Stimulated activated naive B cell treated with anti-CD40 and anti-IgM and Interleukin-4, amounts not matched to agents 10 μg/mL and 1 μg/mL and 100 μg/mL, for 72 hours (primary cell): ENCODE measurements at regions not wholly inside any gene's neighbourhood (a gene's known extent, or its start where the extent isn't known, plus 50 kb on each side); places are given as distances from the start of the nearest gene placed in this dataset.

Experiments
- ATAC-seq, 2 donors: fragments of 150-1000 bp; cut with Tn5 transposase; replicated peaks; 2 replicates each; pipeline ENCODE4 v1.10.0; 2021; ENCODE audit warnings: moderate library complexity in 1 of 2
- DNase-seq: peaks from one replicate; pipeline ENCODE4 v3.0.0; 2021
- H3K27ac Mint-ChIP-seq: one replicate; pipeline ENCODE4 v1.8.0; 2022; ENCODE audit warnings: mild to moderate bottlenecking, mixed read lengths
- H3K27me3 Mint-ChIP-seq, 2 donors: one replicate each; pipeline ENCODE4 v1.8.0; 2022; ENCODE audit warnings: mixed read lengths in 2 of 2
- H3K36me3 Mint-ChIP-seq, 2 donors: one replicate each; pipeline ENCODE4 v1.8.0; 2022; ENCODE audit warnings: mixed read lengths in 2 of 2, mild to moderate bottlenecking in 1 of 2
- H3K4me1 Mint-ChIP-seq, 2 donors: one replicate each; pipeline ENCODE4 v1.8.0; 2022; ENCODE audit warnings: mixed read lengths in 2 of 2, mild to moderate bottlenecking in 1 of 2
- H3K4me3 Mint-ChIP-seq, 2 donors: one replicate each; pipeline ENCODE4 v1.8.0; 2022; ENCODE audit warnings: mild to moderate bottlenecking in 2 of 2, mixed read lengths in 2 of 2, moderate library complexity in 1 of 2
- H3K9me3 Mint-ChIP-seq, 2 donors: one replicate each; pipeline ENCODE4 v1.8.0; 2022; ENCODE audit warnings: mixed read lengths in 2 of 2, mild to moderate bottlenecking in 1 of 2

DNA sequence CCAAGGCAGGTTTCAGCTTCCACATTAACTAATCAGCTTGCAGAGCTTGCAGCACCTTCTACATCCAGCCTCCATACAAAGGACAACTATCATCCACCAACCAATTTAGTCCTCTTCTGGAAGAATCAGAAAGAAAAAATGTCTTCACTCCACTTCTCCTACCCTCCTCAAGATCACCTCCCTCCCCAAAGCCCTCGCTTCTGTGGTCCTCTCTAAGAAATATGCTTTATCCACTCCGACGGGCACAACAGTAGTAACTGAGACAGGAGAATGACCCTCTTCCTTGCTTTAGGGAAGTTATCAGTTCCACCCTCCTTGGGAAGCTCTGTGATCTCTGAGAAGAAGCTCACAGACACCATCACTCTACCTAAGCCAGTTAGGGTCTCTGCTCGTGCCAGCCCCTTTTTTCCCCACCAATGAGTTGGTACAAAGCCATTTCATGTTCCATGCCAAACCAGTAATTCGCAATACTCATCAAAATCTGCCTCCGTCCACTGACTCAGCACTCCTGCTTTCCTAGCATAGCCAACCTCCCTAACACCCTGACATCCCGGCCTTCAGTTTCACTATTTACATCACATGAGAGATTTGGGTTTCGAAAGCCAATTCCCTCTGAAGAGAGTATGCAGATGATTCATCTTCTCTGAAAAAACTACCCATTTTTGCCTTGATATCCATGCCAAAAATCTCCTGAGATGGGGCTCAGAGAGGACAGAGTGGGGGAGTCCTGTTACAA is 114.1 kb upstream of the PKDCC start:
- Mint-ChIP-seq H3K4me3 (no peak overlapping the region), H3K9me3 (no peaks in the 10 kb centered on the region), H3K4me1 (no peaks in the 10 kb centered on the region), H3K27ac (no peak overlapping the region), H3K27me3 (peaks cover 15% of the 10 kb centered on the region in 2 donors), H3K36me3 (no peaks in the 10 kb centered on the region)
- DNase-seq (no peak), ATAC-seq (no peak)

DNA sequence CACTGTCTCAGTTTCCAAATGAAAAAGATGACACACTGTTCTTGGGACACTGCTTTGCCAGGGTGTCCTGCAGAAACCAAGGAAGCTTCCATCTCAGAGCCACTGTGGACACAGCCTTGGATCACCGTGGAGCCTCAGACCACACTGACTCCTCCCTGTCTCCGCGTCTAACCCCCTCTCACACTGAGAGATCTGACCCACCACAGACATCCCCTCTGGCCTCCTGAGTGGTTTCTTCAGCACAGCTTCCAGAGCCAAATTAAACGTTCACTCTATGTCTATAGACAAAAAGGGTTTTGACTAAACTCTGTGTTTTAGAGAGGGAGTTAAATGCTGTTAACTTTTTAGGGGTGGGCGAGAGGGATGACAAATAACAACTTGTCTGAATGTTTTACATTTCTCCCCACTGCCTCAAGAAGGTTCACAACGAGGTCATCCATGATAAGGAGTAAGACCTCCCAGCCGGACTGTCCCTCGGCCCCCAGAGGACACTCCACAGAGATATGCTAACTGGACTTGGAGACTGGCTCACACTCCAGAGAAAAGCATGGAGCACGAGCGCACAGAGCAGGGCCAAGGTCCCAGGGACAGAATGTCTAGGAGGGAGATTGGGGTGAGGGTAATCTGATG is 113.4 kb upstream of the PKDCC start:
- peaks cover 18 to 20% of the 10 kb centered on the region in 2 donors for H3K27me3 Mint-ChIP-seq
- H3K4me3 Mint-ChIP-seq = no peak overlapping the region
- no peaks in the 10 kb centered on the region for H3K36me3 Mint-ChIP-seq
- no peaks in the 10 kb centered on the region for H3K9me3 Mint-ChIP-seq
- no peaks in the 10 kb centered on the region for H3K4me1 Mint-ChIP-seq
- DNase-seq (no peak), ATAC-seq (no peak)
- H3K27ac Mint-ChIP-seq = no peak overlapping the region

DNA sequence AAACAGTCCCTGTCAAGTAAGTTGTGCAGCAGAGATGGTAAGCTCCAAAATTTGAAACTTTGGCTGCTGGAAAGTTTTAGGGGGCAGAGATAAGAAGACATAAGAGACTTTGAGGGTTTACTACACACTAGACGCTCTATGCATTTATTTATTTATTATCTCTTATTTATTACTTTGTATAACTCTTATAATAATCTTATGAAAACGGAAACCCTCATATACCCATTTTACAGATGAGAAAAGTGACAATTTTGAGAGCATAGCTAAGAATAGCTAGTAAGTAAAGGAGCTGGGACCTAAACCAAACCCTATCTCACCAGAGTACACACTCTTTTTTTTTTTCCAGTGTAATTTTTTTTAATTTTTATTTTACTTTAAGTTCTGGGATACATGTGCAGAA is 112.8 kb upstream of the PKDCC start:
- no peak overlapping the region for H3K27ac Mint-ChIP-seq
- DNase-seq = no peak
- no peaks in the 10 kb centered on the region for H3K9me3 Mint-ChIP-seq
- peaks cover 22 to 23% of the 10 kb centered on the region in 2 donors for H3K27me3 Mint-ChIP-seq
- H3K4me3 Mint-ChIP-seq = no peak overlapping the region
- H3K36me3 Mint-ChIP-seq = no peaks in the 10 kb centered on the region
- ATAC-seq = no peak
- H3K4me1 Mint-ChIP-seq = no peaks in the 10 kb centered on the region

DNA sequence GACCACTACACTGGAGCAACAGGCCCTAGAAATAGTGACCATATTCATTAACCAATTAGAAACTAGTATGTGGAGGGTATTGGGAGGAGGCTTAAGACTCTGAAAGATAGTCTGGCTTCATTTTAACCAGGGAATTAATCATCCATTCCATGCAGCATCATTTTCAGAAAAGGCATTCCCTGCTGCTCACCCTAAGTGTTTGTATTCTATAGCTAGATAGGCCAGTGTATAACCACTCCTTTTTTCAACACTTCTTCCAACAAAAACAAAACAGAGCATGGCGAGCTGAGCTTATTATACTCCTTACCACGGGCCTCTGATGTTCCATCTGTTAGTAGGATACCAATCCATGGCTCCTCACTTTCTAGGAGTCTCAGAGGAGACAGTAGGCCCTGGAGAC is 112.0 kb upstream of the PKDCC start:
- no peak overlapping the region for H3K4me3 Mint-ChIP-seq
- no peaks in the 10 kb centered on the region for H3K36me3 Mint-ChIP-seq
- peaks cover 0 to 1% of the 10 kb centered on the region in 2 donors for H3K9me3 Mint-ChIP-seq
- ATAC-seq (no peak), DNase-seq (no peak)
- H3K27ac Mint-ChIP-seq = no peak overlapping the region
- no peaks in the 10 kb centered on the region for H3K4me1 Mint-ChIP-seq
- peaks cover 22 to 24% of the 10 kb centered on the region in 2 donors for H3K27me3 Mint-ChIP-seq

DNA sequence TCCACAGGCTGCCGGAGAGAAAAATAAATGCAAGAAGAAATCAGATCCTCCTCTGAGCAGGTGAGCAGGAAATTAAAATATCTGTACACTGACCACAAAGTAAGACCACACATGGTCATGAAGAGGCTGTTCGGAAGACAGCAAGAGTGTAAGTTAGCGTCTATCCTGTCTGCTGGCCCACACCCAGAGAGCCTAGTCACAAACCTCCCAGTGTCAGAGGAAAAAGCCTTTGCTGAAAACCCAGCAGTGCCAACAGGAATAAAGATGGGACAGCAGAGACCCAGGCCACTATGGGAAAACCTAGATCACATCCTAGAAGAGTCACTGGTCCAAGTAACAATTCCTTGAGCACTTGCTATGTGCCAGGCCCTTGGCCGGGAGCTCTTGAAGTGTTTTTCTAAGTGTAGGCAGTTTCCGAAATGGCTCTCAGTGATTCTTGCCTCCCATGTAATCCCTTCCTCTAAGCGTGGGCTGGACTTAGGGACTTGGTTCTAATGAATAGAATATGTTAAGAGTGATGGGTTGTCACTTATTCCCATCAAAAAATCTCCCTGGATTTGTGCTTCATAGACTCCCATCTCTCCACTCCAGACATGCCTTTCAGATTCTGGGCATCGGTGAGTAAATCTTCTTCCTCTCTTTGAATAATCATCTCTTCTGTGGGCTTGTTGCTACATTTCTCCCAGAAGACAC is 110.9 kb upstream of the PKDCC start:
- no peak overlapping the region for H3K4me3 Mint-ChIP-seq
- peaks cover 0 to 1% of the 10 kb centered on the region in 2 donors for H3K9me3 Mint-ChIP-seq
- peak overlapping the region; percentile 26 for H3K27ac Mint-ChIP-seq
- no peaks in the 10 kb centered on the region for H3K36me3 Mint-ChIP-seq
- H3K4me1 Mint-ChIP-seq = no peaks in the 10 kb centered on the region
- ATAC-seq = no peak
- DNase-seq = no peak
- H3K27me3 Mint-ChIP-seq = peaks cover 21 to 24% of the 10 kb centered on the region in 2 donors

DNA sequence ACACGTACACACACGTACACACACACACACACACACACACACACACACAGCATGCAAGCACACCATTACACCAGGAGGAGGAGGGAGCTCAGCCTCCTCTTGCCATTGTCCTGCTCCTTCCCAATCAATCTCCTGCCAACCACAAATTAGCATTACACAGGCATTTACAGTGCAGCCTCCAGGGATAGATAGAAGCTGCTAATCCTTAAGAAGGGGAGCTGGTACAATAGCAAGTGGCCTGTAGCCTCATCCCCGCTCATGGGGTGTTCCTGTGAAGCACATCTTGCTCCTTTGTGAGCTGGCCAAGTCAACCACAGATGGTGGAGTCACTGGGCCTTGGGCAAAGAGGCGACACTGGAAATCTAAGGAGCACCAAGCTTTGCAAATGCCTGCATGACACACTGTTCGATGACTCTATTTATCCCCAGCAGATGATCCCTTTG is 110.3 kb upstream of the PKDCC start:
- peaks cover 0 to 1% of the 10 kb centered on the region in 2 donors for H3K9me3 Mint-ChIP-seq
- no peaks in the 10 kb centered on the region for H3K36me3 Mint-ChIP-seq
- H3K27me3 Mint-ChIP-seq = peaks cover 18 to 22% of the 10 kb centered on the region in 2 donors
- ATAC-seq = no peak
- no peak overlapping the region for H3K4me3 Mint-ChIP-seq
- no peak for DNase-seq
- no peaks in the 10 kb centered on the region for H3K4me1 Mint-ChIP-seq
- no peak overlapping the region for H3K27ac Mint-ChIP-seq

DNA sequence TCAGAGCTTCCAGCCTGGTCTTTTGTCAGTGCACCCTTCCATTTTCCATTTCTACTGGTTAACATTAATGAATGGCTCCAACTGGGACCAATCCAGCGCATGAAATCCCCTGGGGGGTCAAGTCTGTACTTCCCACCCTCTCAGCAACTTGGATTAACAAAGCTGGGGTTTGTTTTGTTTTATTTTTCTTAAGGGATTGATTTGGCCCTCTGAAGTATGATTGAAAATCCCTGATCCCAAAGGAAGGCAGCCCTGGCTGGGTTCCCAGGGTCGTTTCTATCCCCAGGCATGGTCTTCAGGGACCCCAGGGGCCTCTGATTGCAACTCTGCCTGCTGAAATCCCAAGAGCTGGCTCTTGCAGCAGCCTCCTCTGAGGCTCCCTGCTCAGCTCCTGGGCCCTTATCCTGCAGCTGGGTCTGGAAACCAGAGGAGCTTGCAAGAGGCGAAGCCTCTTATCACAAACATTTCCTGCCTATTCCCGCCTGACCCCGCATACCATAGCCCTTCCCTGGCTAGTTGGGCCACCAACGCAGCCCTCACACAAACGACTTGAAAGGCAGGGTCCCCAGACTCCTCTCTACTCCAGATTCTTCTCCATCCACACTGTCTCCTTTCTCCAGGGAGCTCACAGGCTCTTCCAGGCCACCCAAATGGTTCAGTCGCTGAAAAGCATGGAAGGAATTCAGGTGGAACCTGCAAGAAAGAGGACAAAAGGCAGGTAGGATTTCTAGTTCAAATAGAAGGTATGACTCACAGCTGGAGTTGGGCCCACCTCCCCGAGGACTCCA is 109.7 kb upstream of the PKDCC start:
- peaks cover 17 to 22% of the 10 kb centered on the region in 2 donors for H3K27me3 Mint-ChIP-seq
- H3K4me1 Mint-ChIP-seq = no peaks in the 10 kb centered on the region
- no peak overlapping the region for H3K27ac Mint-ChIP-seq
- no peaks in the 10 kb centered on the region for H3K36me3 Mint-ChIP-seq
- DNase-seq (no peak), ATAC-seq (no peak)
- H3K9me3 Mint-ChIP-seq = peaks cover 0 to 1% of the 10 kb centered on the region in 2 donors
- no peak overlapping the region for H3K4me3 Mint-ChIP-seq

DNA sequence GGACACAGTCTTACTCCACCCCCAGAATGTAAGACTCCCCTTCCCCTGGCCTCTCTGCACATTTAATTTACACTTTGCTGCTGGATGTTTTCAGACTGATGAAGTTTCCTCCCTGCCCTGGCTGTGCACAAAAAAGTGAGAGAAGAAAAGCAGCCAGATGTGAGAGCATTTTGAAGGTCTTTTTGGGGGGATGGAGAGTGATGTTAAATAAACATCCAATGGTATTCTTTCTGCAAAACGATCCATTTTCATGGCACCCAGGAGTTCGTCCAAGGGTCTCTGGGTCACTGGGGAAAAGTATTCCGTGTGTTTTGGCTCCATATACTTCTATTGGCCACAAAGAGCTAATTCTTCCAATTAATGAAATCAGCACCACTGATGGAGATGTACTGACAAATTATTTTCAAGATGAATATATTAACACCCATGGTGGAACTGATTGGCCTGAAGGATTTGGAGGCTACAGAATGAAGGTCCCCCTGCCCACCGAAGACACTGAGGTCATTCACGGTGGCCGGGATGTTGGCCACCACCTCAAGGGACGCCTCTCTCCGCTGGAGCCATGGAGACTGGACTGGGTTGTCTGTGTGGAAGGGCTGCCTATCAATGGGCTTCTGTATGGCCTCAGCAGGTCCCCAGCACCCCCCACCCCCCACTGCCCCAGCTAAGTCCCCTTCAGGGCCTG is 107.6 kb upstream of the PKDCC start:
- no peak overlapping the region for H3K27ac Mint-ChIP-seq
- peaks cover 25 to 27% of the 10 kb centered on the region in 2 donors for H3K27me3 Mint-ChIP-seq
- H3K4me3 Mint-ChIP-seq = no peak overlapping the region
- H3K4me1 Mint-ChIP-seq = peaks cover 0 to 1% of the 10 kb centered on the region in 2 donors
- H3K9me3 Mint-ChIP-seq = peaks cover 0 to 2% of the 10 kb centered on the region in 2 donors
- no peaks in the 10 kb centered on the region for H3K36me3 Mint-ChIP-seq
- no peak for DNase-seq
- ATAC-seq = no peak

DNA sequence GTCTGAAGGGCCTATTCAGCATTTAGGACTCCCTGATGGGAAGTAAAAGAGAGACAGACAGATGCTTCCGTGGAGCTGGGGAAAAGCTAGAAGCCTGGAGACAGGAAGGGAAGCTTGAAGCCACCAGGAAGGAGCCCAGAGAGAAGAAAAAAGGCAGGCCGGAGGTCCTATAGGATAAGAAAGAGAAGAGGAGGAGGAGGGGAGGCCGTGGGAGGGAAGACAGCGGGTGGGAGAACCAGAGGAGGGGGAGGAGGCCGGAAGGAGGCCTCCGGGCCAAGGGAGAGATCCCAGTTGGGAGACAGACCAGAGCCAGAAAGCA is 107.1 kb upstream of the PKDCC start:
- H3K9me3 Mint-ChIP-seq = peaks cover 0 to 5% of the 10 kb centered on the region in 2 donors
- DNase-seq (no peak), ATAC-seq (no peak)
- no peak overlapping the region for H3K4me3 Mint-ChIP-seq
- peaks cover 0 to 1% of the 10 kb centered on the region in 2 donors for H3K4me1 Mint-ChIP-seq
- H3K27ac Mint-ChIP-seq = no peak overlapping the region
- H3K36me3 Mint-ChIP-seq = no peaks in the 10 kb centered on the region
- peaks cover 25 to 32% of the 10 kb centered on the region in 2 donors for H3K27me3 Mint-ChIP-seq

DNA sequence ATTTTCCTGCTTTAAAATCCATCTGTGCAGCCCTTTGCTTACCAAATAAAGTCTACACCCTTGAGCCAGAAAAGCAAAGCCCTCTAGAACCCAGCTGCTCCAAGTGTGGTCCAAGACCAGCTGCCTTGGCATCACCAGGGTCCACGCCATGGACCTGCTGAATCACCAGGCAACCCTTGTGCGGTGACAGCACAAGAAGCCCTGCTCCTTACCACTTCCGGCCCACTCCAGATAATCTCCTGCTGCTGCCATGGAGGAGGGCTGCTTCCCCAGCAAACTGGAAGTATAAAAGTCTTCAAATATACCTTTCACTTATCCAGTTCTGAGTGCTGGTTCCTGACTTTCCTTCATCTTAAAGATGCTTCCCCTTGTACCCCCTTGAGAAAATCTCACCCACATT is 106.0 kb upstream of the PKDCC start:
- H3K36me3 Mint-ChIP-seq = no peaks in the 10 kb centered on the region
- H3K9me3 Mint-ChIP-seq = peaks cover 0 to 5% of the 10 kb centered on the region in 2 donors
- ATAC-seq (no peak), DNase-seq (no peak)
- no peak overlapping the region for H3K27ac Mint-ChIP-seq
- peaks cover 0 to 1% of the 10 kb centered on the region in 2 donors for H3K4me1 Mint-ChIP-seq
- H3K4me3 Mint-ChIP-seq = no peak overlapping the region
- H3K27me3 Mint-ChIP-seq = peaks cover 32 to 38% of the 10 kb centered on the region in 2 donors

DNA sequence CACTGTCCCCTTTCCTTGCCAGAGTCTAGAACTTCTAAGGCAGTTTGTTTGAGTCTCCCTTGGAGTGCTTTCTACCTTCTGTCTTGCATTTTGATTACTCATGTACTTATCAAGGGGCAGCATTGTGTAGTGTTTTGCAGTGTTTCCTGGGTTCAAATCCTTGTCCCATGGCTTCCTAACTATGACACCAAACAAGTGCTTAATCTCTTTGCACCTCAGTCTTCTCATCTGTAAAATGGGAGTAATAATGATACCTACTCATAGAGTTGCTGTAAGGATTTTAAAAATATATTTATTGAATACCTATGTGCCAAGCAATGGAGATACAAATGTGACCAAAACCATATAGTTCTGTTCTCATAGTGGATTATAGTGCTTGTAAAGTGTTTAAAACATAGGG is 105.5 kb upstream of the PKDCC start:
- Mint-ChIP-seq H3K27ac (no peak overlapping the region), H3K36me3 (no peaks in the 10 kb centered on the region), H3K4me3 (no peak overlapping the region), H3K9me3 (peaks cover 0 to 5% of the 10 kb centered on the region in 2 donors), H3K27me3 (peaks cover 31 to 38% of the 10 kb centered on the region in 2 donors), H3K4me1 (peaks cover 0 to 1% of the 10 kb centered on the region in 2 donors)
- DNase-seq (no peak), ATAC-seq (no peak)

DNA sequence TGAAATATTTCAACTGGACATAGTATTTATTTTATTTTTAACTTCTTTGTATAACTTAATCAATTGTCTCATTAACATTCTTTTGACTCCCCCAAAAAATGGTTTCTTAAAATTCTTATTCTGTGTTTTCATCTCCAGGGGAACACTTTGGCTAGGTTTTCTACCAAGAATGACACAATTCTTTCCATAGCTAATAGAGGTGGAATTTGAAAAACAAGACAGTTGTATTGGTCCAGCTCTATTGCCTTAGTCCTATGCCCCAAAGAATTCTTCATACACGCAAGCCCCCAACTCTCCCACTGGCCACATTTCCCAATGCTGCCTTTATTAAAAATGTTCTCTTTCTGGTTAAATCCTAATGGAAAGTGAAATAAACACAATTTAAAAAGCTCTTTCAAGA is 104.7 kb upstream of the PKDCC start:
- peaks cover 0 to 1% of the 10 kb centered on the region in 2 donors for H3K4me1 Mint-ChIP-seq
- ATAC-seq = no peak
- H3K36me3 Mint-ChIP-seq = no peaks in the 10 kb centered on the region
- H3K27me3 Mint-ChIP-seq = peaks cover 33 to 44% of the 10 kb centered on the region in 2 donors
- H3K4me3 Mint-ChIP-seq = no peak overlapping the region
- peaks cover 0 to 5% of the 10 kb centered on the region in 2 donors for H3K9me3 Mint-ChIP-seq
- no peak for DNase-seq
- no peak overlapping the region for H3K27ac Mint-ChIP-seq

DNA sequence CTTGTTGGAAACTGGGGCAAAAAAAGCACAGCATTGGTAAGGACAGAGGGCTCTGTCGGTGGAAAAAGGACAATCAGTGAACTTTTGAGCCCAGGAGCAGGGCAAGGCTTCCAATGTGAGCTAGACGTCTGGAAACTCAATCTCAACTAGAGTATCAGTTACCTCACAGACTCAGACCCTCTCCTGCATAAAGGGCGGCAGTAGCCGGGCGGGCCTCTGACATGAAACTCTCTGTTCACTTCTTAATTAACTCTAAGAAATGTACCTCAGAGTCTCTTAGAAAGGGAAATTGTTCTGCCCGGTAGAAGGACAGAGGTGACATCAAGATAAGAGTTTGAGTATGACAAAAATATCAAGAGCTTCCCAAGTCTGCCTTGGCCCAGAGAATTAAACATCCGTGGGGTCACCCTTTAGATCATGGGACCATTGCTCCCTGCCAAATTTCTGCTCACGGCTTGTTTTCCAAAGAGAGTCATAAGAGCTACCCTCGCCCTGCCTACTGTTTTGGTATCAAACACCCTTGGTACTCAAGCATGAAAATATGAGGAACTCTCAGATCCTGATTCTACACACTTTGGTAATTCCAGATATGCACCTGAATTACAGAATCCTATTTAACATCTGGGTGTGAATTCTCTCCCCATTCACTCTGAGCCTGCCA is 103.5 kb upstream of the PKDCC start:
- Mint-ChIP-seq H3K27me3 (peaks cover 36 to 41% of the 10 kb centered on the region in 2 donors), H3K9me3 (peaks cover 0 to 5% of the 10 kb centered on the region in 2 donors), H3K36me3 (no peaks in the 10 kb centered on the region), H3K27ac (no peak overlapping the region), H3K4me1 (peaks cover 0 to 1% of the 10 kb centered on the region in 2 donors), H3K4me3 (no peak overlapping the region)
- ATAC-seq (no peak), DNase-seq (no peak)
